Stomach (tissue), 4 donors: ENCODE measurements at regions not wholly inside any gene's neighbourhood (a gene's known extent, or its start where the extent isn't known, plus 50 kb on each side); places are given as distances from the start of the nearest gene placed in this dataset.

ENCODE experiments used
- EP300 ChIP-seq: sonication (generic); formaldehyde crosslinking; IDR thresholded peaks from one replicate; pipeline ENCODE4 v1.6.1; 2017; ENCODE audit warnings: antibody characterized with exemption
- POLR2A ChIP-seq, 4 donors: fragments of 450-650 bp; IDR thresholded peaks; one replicate each; pipeline ENCODE4 v1.6.1; 2016; ENCODE audit warnings: antibody characterized with exemption in 4 of 4, control low read depth in 2 of 4, mild to moderate bottlenecking in 1 of 4, moderate library complexity in 1 of 4
- POLR2AphosphoS5 ChIP-seq, 3 donors: sonication (generic); formaldehyde crosslinking; IDR thresholded peaks; one replicate each; pipeline ENCODE4 v1.6.1; 2016; ENCODE audit warnings: antibody characterized with exemption in 3 of 3
- TF ChIP-seq, protein P1 (sequence below), 7 experiments: fragments of 450-650 bp in 4 of 7; fragments of 200-600 bp in 3 of 7; sonication (generic) in 3 of 7; IDR thresholded peaks; one replicate each; pipeline ENCODE4 v1.5.1; 2016 to 2019; ENCODE audit warnings: antibody characterized with exemption in 7 of 7, control low read depth in 2 of 7, mild to moderate bottlenecking in 1 of 7

DNA sequence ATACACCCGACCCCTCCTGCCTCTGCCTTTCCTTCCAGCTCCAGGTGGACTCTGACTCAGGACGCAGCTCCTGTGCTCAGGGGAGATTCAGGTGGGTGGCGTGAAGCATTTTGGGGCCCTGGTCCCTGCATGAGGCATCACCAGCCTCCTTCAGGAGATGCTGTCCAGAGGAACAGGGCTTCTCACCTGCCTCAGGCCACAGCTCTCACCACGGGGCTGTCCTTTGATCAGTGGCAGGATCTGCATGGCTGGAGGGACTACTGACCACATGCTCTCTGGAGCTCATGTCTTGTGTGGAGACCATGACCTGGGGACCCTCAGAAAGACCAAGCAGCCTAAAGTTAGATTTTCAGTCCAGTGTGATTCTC lies 58.8 kb downstream of the GGTLC2 start:
- TF ChIP-seq POLR2A (IDR thresholded peaks at IDR 0.05) (no peak), EP300 (no peak), POLR2AphosphoS5 (IDR thresholded peaks at IDR 0.05) (no peak)
- TF ChIP-seq, protein P1, sequence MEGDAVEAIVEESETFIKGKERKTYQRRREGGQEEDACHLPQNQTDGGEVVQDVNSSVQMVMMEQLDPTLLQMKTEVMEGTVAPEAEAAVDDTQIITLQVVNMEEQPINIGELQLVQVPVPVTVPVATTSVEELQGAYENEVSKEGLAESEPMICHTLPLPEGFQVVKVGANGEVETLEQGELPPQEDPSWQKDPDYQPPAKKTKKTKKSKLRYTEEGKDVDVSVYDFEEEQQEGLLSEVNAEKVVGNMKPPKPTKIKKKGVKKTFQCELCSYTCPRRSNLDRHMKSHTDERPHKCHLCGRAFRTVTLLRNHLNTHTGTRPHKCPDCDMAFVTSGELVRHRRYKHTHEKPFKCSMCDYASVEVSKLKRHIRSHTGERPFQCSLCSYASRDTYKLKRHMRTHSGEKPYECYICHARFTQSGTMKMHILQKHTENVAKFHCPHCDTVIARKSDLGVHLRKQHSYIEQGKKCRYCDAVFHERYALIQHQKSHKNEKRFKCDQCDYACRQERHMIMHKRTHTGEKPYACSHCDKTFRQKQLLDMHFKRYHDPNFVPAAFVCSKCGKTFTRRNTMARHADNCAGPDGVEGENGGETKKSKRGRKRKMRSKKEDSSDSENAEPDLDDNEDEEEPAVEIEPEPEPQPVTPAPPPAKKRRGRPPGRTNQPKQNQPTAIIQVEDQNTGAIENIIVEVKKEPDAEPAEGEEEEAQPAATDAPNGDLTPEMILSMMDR (IDR thresholded peaks at IDR 0.05), result no peak
